ENCODE measurements at regions not wholly inside any gene's neighbourhood (a gene's known extent, or its start where the extent isn't known, plus 50 kb on each side); places are given as distances from the start of the nearest gene placed in this dataset.

GRCh38 chr14:22230517-22230916 is 358.5 kb downstream of the DAD1 start:
- H3K9me3 ChIP-seq (ENCODE audit: insufficient read depth, low read length) = peaks cover 36% of the 10 kb centered on the region
- no peaks in the 10 kb centered on the region for H3K4me1 ChIP-seq (ENCODE audit: insufficient read depth, insufficient read length)
- no peak overlapping the region for H3K9ac ChIP-seq (ENCODE audit: insufficient read length, low read depth)
- DNase-seq (ENCODE audit: low read depth, low spot score) = no peak
- no peaks in the 10 kb centered on the region for H3K27me3 ChIP-seq (ENCODE audit: insufficient read depth, insufficient read length)
- TF ChIP-seq SUZ12 (IDR thresholded peaks at IDR 0.05; ENCODE audit: extremely low read depth, insufficient read depth, insufficient read length) (no peak), YY1 (IDR thresholded peaks at IDR 0.05; ENCODE audit: insufficient read depth, insufficient read length) (no peak), ZNF274 (IDR thresholded peaks at IDR 0.05; ENCODE audit: low read depth, low read length) (no peak)
- no peaks in the 10 kb centered on the region for H3K36me3 ChIP-seq (ENCODE audit: insufficient read depth, insufficient read length, low read length)
- no peak overlapping the region for H3K4me3 ChIP-seq (ENCODE audit: insufficient read length, low read depth)

- H3K36me3 ChIP-seq (ENCODE audit: insufficient read depth, insufficient read length, low read length) = no peaks in the 10 kb centered on the region
- no peaks in the 10 kb centered on the region for H3K4me1 ChIP-seq (ENCODE audit: insufficient read depth, insufficient read length)
- H3K9ac ChIP-seq (ENCODE audit: insufficient read length, low read depth) = no peak overlapping the region
- no peak overlapping the region for H3K4me3 ChIP-seq (ENCODE audit: insufficient read length, low read depth)
- H3K9me3 ChIP-seq (ENCODE audit: insufficient read depth, low read length) = peaks cover 19% of the 10 kb centered on the region
- no peak for DNase-seq (ENCODE audit: low read depth, low spot score)
- TF ChIP-seq ZNF274 (IDR thresholded peaks at IDR 0.05; ENCODE audit: low read depth, low read length) (no peak), SUZ12 (IDR thresholded peaks at IDR 0.05; ENCODE audit: extremely low read depth, insufficient read depth, insufficient read length) (no peak)
- no peaks in the 10 kb centered on the region for H3K27me3 ChIP-seq (ENCODE audit: insufficient read depth, insufficient read length)
These were observed 361.9 kb downstream of the DAD1 start for GRCh38 chr14:22227084-22227483.

GRCh38 chr14:22226381-22226780 is 362.6 kb downstream of the DAD1 start:
- no peak for DNase-seq (ENCODE audit: low read depth, low spot score)
- H3K36me3 ChIP-seq (ENCODE audit: insufficient read depth, insufficient read length, low read length) = no peaks in the 10 kb centered on the region
- TF ChIP-seq SUZ12 (IDR thresholded peaks at IDR 0.05; ENCODE audit: extremely low read depth, insufficient read depth, insufficient read length) = no peak
- TF ChIP-seq YY1 (IDR thresholded peaks at IDR 0.05; ENCODE audit: insufficient read depth, insufficient read length) = no peak
- no peak for TF ChIP-seq ZNF274 (IDR thresholded peaks at IDR 0.05; ENCODE audit: low read depth, low read length)
- peaks cover 15% of the 10 kb centered on the region; the same call in 1 of the 2 replicates for H3K9me3 ChIP-seq (ENCODE audit: insufficient read depth, low read length)
- no peaks in the 10 kb centered on the region for H3K4me1 ChIP-seq (ENCODE audit: insufficient read depth, insufficient read length)
- no peaks in the 10 kb centered on the region for H3K27me3 ChIP-seq (ENCODE audit: insufficient read depth, insufficient read length)
- H3K9ac ChIP-seq (ENCODE audit: insufficient read length, low read depth) = no peak overlapping the region
- H3K4me3 ChIP-seq (ENCODE audit: insufficient read length, low read depth) = no peak overlapping the region

GRCh38 chr14:22225516-22226140 is 363.4 kb downstream of the DAD1 start:
- Histone ChIP-seq H3K36me3 (ENCODE audit: insufficient read depth, insufficient read length, low read length) (no peaks in the 10 kb centered on the region), H3K27me3 (ENCODE audit: insufficient read depth, insufficient read length) (no peaks in the 10 kb centered on the region), H3K9me3 (ENCODE audit: insufficient read depth, low read length) (peaks cover 15% of the 10 kb centered on the region; the same call in 1 of the 2 replicates), H3K9ac (ENCODE audit: insufficient read length, low read depth) (no peak overlapping the region), H3K4me1 (ENCODE audit: insufficient read depth, insufficient read length) (no peaks in the 10 kb centered on the region), H3K4me3 (ENCODE audit: insufficient read length, low read depth) (no peak overlapping the region)
- DNase-seq (ENCODE audit: low read depth, low spot score) = no peak
- TF ChIP-seq ZNF274 (IDR thresholded peaks at IDR 0.05; ENCODE audit: low read depth, low read length) = no peak
- no peak for TF ChIP-seq SUZ12 (IDR thresholded peaks at IDR 0.05; ENCODE audit: extremely low read depth, insufficient read depth, insufficient read length)
- no peak for TF ChIP-seq YY1 (IDR thresholded peaks at IDR 0.05; ENCODE audit: insufficient read depth, insufficient read length)

- Histone ChIP-seq H3K4me1 (ENCODE audit: insufficient read depth, insufficient read length) (no peaks in the 10 kb centered on the region), H3K27me3 (ENCODE audit: insufficient read depth, insufficient read length) (no peaks in the 10 kb centered on the region), H3K9ac (ENCODE audit: insufficient read length, low read depth) (no peak overlapping the region), H3K4me3 (ENCODE audit: insufficient read length, low read depth) (no peak overlapping the region), H3K9me3 (ENCODE audit: insufficient read depth, low read length) (peaks cover 27% of the 10 kb centered on the region), H3K36me3 (ENCODE audit: insufficient read depth, insufficient read length, low read length) (no peaks in the 10 kb centered on the region)
- TF ChIP-seq YY1 (IDR thresholded peaks at IDR 0.05; ENCODE audit: insufficient read depth, insufficient read length) (no peak), SUZ12 (IDR thresholded peaks at IDR 0.05; ENCODE audit: extremely low read depth, insufficient read depth, insufficient read length) (no peak), ZNF274 (IDR thresholded peaks at IDR 0.05; ENCODE audit: low read depth, low read length) (no peak)
- DNase-seq (ENCODE audit: low read depth, low spot score) = no peak
These were observed 367.5 kb downstream of the DAD1 start for GRCh38 chr14:22221508-22221907.

GRCh38 chr14:22220427-22220826 is 368.6 kb downstream of the DAD1 start:
- Histone ChIP-seq H3K4me1 (ENCODE audit: insufficient read depth, insufficient read length) (no peaks in the 10 kb centered on the region), H3K9me3 (ENCODE audit: insufficient read depth, low read length) (peaks cover 27% of the 10 kb centered on the region), H3K27me3 (ENCODE audit: insufficient read depth, insufficient read length) (no peaks in the 10 kb centered on the region), H3K9ac (ENCODE audit: insufficient read length, low read depth) (no peak overlapping the region), H3K4me3 (ENCODE audit: insufficient read length, low read depth) (no peak overlapping the region), H3K36me3 (ENCODE audit: insufficient read depth, insufficient read length, low read length) (no peaks in the 10 kb centered on the region)
- TF ChIP-seq SUZ12 (IDR thresholded peaks at IDR 0.05; ENCODE audit: extremely low read depth, insufficient read depth, insufficient read length) (no peak), ZNF274 (IDR thresholded peaks at IDR 0.05; ENCODE audit: low read depth, low read length) (no peak), YY1 (IDR thresholded peaks at IDR 0.05; ENCODE audit: insufficient read depth, insufficient read length) (no peak)
- DNase-seq (ENCODE audit: low read depth, low spot score) = no peak

GRCh38 chr14:22218728-22219127 is 370.3 kb downstream of the DAD1 start:
- Histone ChIP-seq H3K36me3 (ENCODE audit: insufficient read depth, insufficient read length, low read length) (no peaks in the 10 kb centered on the region), H3K4me1 (ENCODE audit: insufficient read depth, insufficient read length) (no peaks in the 10 kb centered on the region), H3K9ac (ENCODE audit: insufficient read length, low read depth) (no peak overlapping the region), H3K9me3 (ENCODE audit: insufficient read depth, low read length) (peaks cover 27% of the 10 kb centered on the region), H3K4me3 (ENCODE audit: insufficient read length, low read depth) (no peak overlapping the region), H3K27me3 (ENCODE audit: insufficient read depth, insufficient read length) (no peaks in the 10 kb centered on the region)
- no peak for DNase-seq (ENCODE audit: low read depth, low spot score)
- no peak for TF ChIP-seq ZNF274 (IDR thresholded peaks at IDR 0.05; ENCODE audit: low read depth, low read length)
- no peak for TF ChIP-seq SUZ12 (IDR thresholded peaks at IDR 0.05; ENCODE audit: extremely low read depth, insufficient read depth, insufficient read length)
- TF ChIP-seq YY1 (IDR thresholded peaks at IDR 0.05; ENCODE audit: insufficient read depth, insufficient read length) = no peak

All from NT2/D1 (cell line).